HG03135 (cell line): ENCODE measurements at regions not wholly inside any gene's neighbourhood (a gene's known extent, or its start where the extent isn't known, plus 50 kb on each side); places are given as distances from the start of the nearest gene placed in this dataset.

Experiments used
- ATAC-seq: cut with Tn5 transposase; IDR thresholded peaks from one replicate; pipeline ENCODE4 v1.9.1; 2021; ENCODE audit warnings: mild to moderate bottlenecking, moderate library complexity; ENCODE audit not compliant: unreplicated experiment

GRCh38 chr1:87899746-87900145 lies 571.1 kb downstream of the LMO4 start:
- no peak for ATAC-seq

- ATAC-seq = peak; percentile 57
Observed at GRCh38 chr1:87902830-87903229, 574.1 kb downstream of the LMO4 start.

GRCh38 chr1:87903242-87903641 lies 574.6 kb downstream of the LMO4 start:
- no peak for ATAC-seq

- ATAC-seq = no peak
Observed at GRCh38 chr1:87904651-87905050, 576.0 kb downstream of the LMO4 start.

DNA sequence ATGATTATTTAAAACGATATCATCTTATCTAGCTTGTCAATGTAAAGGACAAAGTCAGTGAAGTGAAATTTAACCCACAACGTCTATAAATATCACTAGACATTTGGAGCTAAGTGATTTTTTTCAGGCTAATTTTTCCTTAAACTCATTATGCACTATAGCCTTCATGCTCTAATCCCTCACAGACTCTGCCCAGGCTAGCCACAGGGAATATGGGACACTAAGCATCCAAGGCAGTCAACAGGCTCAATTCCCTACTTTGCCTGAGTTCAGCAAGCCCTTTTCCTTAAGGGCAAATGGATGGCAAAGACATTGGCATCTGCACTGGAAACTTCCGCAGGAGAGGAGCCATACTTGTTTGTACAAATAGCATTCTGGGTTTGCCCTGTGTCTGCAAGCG lies 577.0 kb downstream of the LMO4 start:
- ATAC-seq = no peak

DNA sequence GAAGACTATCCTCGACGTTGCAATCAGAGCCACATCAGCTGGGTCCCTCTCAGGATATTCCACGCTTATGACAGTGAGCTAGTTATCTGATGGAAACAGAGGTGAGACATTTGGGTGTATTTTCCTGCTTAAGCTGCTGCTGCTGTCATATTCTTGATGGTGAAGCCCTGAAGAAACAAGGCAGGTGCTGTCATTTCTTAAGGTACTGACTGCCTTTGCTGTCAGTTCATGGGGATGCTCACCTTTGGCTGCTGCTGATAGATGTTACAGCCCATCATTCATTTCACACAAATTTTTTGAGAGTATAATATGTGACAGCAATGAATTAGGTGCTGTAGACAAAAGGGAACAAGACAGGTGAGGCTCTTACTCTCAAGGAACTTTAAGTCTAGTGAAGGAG lies 577.4 kb downstream of the LMO4 start:
- no peak for ATAC-seq

DNA sequence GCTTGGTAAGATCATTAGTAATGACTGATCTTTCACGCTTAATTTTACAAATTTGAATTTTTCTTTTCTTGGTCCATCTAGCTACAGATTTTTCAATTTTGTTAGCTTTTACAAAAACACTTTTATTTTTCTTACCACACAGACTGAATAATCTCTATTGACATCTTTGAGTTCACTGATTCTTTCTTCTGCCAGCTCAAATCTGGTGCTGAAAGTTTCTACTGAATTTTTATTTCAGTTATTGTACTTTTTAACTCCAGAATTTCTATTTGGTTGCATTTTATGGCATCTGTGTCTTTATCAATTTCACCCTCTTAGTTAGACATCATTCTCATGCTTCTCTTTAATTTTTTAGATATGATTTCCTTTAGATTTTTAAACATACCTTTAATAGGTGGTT lies 584.7 kb downstream of the LMO4 start:
- ATAC-seq = no peak

- no peak for ATAC-seq
Observed at GRCh38 chr1:87914396-87914795, 585.7 kb downstream of the LMO4 start.

- no peak for ATAC-seq
Observed at GRCh38 chr1:87915771-87916170, 587.1 kb downstream of the LMO4 start.

- ATAC-seq = no peak
Observed at GRCh38 chr1:87916965-87917364, 588.3 kb downstream of the LMO4 start.

GRCh38 chr1:87918398-87918797 lies 589.7 kb downstream of the LMO4 start:
- no peak for ATAC-seq

DNA sequence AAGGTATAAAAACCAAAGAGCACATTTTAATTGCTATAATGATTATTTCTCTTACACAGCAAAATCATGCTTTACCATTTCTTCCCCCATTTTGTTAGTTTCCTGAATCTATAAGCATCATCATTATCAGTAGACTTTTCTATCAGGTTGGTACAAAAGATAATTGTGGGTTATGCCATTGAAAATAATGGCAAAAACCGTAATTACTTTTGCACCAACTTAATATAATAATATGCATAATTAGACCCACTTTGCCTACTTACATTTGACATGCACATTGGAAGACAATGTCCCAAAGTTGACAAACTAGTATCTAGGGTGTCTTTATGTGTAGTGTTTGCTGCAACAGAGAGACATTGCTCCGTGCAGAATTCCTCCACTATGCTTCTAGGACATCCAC lies 594.2 kb downstream of the LMO4 start:
- ATAC-seq = no peak

GRCh38 chr1:87926131-87926830 lies 597.6 kb downstream of the LMO4 start:
- no peak for ATAC-seq

GRCh38 chr1:87926921-87927320 lies 598.2 kb downstream of the LMO4 start:
- ATAC-seq = no peak

DNA sequence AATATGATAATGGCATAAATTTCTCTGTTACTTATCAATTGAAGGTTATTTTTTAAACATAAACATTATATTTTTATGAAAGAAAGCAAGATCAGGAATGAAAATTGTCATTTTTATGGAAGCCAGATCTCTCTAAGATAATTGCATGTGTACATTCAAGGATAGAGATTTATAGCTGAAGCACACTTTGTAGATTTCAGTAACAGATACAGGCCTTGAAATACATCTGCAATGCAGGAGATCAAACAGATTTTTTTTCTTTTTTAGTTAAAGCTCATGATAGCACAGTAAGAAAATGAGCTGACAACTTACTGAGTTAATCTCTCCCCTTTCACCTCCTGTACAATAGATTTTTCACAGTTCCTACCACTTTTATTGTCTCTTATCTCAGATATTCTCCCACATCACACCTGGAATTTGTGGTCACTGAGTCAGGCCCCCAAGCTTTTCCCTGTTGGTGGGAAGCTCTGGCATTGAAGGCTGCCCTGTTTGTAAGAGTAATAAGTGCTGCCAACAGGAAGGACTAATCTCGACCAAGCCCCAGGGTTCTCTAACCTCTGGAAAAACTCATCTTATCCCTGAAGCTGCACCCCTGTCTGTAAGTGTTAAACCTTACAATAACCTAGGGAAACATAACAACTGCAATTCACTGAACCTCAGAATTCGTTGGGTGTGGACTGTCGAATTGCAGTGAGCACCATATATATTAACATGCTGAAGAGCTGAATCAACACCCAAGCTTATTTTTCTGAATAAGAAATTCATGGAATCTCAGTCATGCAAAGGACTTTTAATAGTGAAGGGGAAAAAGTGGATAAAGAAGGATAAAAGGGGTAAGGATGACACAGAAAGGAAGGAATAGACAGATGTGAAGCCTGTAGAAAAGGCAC lies 599.0 kb downstream of the LMO4 start:
- ATAC-seq = no peak

DNA sequence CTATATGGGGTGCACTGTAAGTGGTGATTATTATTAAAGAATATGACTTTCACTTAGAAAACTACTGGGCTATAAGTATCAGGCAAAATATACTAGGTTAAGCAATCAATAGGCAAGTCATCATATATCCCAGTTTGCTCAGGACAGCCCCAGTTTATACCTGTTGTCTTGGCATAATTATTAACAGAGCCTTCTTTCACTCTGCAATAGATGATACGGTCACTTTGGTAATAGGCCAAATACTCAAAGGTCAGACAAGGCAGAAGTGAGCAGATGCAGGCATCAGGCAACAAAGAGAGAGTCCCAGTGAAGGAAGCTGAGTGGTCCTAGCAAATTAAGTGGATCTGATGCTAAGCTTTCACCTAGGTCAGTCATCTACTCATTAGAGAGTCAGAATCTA lies 599.9 kb downstream of the LMO4 start:
- no peak for ATAC-seq

DNA sequence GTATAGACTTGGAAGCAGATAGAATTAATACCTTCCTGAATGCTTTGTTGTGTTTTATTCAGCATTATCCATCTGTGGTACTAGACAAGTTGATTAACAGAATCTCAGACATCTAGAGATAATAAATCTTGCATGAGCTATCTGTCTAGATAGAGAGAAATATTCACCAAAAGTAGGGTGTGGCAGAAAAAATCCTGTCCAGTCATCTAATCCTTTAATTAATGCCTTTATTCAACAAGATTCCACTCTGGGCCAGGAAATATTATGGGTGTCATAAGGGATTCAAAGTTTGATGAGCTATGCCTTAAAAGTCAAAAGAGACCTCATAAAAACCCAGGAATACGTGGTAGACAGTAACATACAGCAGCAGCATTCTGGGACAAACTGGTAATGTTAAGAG lies 601.2 kb downstream of the LMO4 start:
- ATAC-seq = no peak

GRCh38 chr1:87930796-87931195 lies 602.1 kb downstream of the LMO4 start:
- no peak for ATAC-seq

DNA sequence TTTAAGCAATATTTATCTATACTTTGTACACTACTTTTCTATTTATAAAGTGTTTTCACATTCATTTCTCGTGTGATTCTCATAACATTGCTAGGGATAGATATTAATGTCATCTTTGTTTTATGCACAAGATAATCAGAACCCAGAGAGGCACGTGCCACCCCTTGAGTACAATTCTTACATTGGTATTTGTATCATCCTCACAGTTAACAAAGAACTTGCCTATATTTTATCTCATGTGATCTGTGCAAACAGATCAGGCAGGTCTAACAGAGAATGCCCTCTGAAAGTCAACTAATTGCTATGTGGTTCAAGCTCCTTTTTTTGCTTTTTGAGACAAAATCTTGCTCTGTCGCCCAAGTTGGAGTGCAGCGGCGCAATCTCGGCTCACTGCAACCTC lies 604.5 kb downstream of the LMO4 start:
- no peak for ATAC-seq

DNA sequence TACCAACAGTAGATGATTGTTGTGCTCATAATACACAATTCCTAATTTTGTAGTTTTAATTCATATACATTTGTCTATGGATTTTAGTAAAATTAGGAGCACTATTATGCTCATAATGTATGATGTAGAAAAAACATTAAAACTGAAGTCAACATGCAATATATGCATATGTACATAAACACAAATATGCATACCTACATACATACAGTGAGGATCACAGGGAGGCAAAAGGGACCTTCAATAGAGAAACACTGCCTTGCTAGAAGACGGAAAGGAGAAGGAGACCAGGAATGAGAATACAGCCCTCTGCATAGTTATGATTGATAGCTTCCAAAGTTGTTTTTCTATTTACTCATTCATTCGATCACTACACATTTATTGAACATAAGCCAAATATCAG lies 606.5 kb downstream of the LMO4 start:
- ATAC-seq = no peak

DNA sequence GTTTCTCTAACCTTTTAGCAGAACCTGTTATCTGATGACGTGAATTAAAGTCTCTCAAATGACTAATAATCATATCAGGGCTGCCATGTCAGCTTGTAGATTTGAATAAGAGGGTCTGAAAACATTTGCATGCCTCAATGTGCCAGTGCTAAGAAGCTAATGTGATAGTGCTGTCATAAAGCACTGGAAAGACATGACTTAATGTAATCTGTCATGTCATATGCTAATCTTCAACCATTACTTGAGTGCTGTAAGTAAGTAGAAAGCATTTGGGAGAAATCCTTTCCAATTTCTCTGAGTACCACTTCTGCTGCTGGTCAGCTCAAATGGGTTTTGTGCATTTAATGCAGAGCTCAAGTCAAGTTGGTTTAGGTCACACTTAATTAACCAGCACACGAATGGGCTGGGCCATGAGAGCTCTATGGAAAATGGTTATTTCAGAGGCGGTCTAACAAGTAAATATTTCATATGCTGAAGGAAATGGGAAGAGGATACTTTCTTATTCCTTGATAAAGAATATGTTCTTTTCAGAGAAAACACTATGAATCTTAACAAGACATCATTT lies 609.2 kb downstream of the LMO4 start:
- ATAC-seq = no peak

DNA sequence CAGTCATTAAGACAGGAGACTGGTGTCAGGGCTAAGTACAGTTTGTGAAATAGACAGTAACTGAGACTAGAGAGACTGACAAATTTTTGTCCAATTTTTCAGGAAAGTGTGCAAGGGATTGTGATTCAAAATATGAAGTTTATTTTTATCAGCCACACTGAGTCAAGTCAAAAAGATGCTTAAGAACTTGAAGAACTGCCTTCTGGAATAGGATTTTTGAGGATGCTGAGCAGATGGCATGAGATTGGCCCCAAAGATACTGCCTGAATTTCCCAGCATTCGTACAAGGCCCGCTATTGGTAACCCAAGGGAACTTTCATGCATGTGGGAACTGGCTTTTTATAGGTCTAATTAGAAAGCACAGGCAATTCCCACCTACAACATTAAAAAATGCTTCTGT lies 610.0 kb downstream of the LMO4 start:
- no peak for ATAC-seq
